ENCODE measurements at regions not wholly inside any gene's neighbourhood (a gene's known extent, or its start where the extent isn't known, plus 50 kb on each side); places are given as distances from the start of the nearest gene placed in this dataset.

- in situ Hi-C loops (cut with MboI): no loop called here
- Histone ChIP-seq H3K9me3 (replicated peaks; ENCODE audit: control insufficient read depth, insufficient read depth, low read depth, low read length) (no peaks in the 10 kb centered on the region), H2AFZ (ENCODE audit: low read depth, low read length) (no peak overlapping the region), H3K79me2 (ENCODE audit: control insufficient read depth, insufficient read depth, low read length) (no peaks in the 10 kb centered on the region), H3K4me3 (no peak overlapping the region), H3K4me1 (replicated peaks in 1 of 2; ENCODE audit: control insufficient read depth in 2 of 2, insufficient read depth in 2 of 2, low read length in 2 of 2) (no peaks in the 10 kb centered on the region), H3K4me2 (ENCODE audit: insufficient read depth, low read length) (no peak overlapping the region), H4K20me1 (replicated peaks; ENCODE audit: control insufficient read depth, insufficient read depth, low read length) (no peaks in the 10 kb centered on the region), H3K27ac (ENCODE audit: extremely low read depth, low read depth, low read length) (no peak overlapping the region), H3K27me3 (ENCODE audit: control insufficient read depth in 2 of 2, insufficient read depth in 2 of 2, low read length in 2 of 2) (peaks cover 0 to 13% of the 10 kb centered on the region in 2 experiments; a peak in 3 of 5 replicates), H3K9me1 (ENCODE audit: control insufficient read depth, insufficient read depth, low read length) (no peaks in the 10 kb centered on the region), H3K36me3 (ENCODE audit: control insufficient read depth, insufficient read depth, low read length) (no peaks in the 10 kb centered on the region), H3K9ac (ENCODE audit: insufficient read depth in 1 of 2, low read depth in 2 of 2, low read length in 2 of 2) (no peak overlapping the region)
- CTCF ChIA-PET (ENCODE audit: low intra/inter-chr PET ratio): no interaction called here
- DNase-seq (ENCODE audit: extremely low read depth in 1 of 4, low spot score in 3 of 4) (no peak), FAIRE-seq (no peak), ATAC-seq (no peak)
- POLR2A ChIA-PET: interaction anchor here (0.6 to 1.0 kb wide), 2 partner anchors 9 to 10 kb away, joined by 3 read pairs; no protein-coding TSS in a partner anchor
- WGBS (ENCODE audit: insufficient coverage, low coverage, missing lambda C conversion rate): 1% methylated on average over 7 of the region's 7 CpGs
- intact Hi-C loops (cut with micrococcal nuclease): no loop called here
- BruUV-seq (replicated peaks): no TSS peak
- TF ChIP-seq ZBTB40 (IDR thresholded peaks at IDR 0.05) (peak; percentile 75), ZBTB40 (CRISPR knock-in tag; IDR thresholded peaks at IDR 0.05) (no peak), MAX (CRISPR knock-in tag; IDR thresholded peaks at IDR 0.05) (no peak)
These were observed 256.8 kb upstream of the IGF1R start for GRCh38 chr15:98391568-98391967.
